AG09319 (cell line): ENCODE measurements at regions not wholly inside any gene's neighbourhood (a gene's known extent, or its start where the extent isn't known, plus 50 kb on each side); places are given as distances from the start of the nearest gene placed in this dataset.

Experiments
- DNase-seq: peaks from one replicate; pipeline ENCODE4 v3.0.0-alpha.2; 2010; ENCODE audit warnings: low read depth; ENCODE audit errors: extremely low read depth
- CTCF ChIP-seq: IDR thresholded peaks from 2 replicates; pipeline ENCODE4 v1.5.1; 2011; ENCODE audit warnings: low read depth, mild to moderate bottlenecking, inconsistent platforms, low read length, moderate library complexity

DNA sequence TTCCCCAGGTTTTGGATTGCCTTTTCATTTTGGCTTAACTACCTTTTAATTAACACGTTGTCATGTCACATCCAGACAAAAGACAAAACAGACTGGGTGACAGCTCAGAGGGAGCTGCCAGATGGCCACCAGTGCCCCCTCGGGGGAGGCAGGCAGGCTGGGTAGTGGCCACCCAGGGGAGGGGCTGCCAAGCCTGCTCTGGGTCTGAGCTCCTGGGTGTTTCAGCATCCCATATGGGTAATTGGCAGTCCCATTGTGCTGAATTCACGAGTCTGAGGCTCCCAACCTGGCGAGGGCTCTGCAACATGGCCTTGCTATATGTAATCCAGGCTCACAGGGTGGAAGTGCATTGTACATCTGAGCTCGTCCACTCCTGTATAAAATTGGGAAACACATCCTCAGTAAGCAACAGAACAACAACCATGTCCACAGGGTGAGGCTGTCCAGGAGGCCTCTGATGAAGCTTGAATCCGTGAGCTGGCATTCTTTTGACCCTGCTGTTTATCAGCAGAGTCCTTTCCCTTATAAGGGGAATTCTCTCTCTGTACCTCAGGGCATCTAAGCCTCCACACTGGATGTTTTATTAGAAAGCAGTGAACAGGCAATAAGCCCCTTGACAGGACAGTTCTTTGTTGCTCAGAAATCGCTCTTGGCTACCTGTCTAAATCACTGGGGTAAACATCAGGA lies 111.7 kb upstream of the SLC22A23 start:
- no peak for DNase-seq
- no peak for TF ChIP-seq CTCF

DNA sequence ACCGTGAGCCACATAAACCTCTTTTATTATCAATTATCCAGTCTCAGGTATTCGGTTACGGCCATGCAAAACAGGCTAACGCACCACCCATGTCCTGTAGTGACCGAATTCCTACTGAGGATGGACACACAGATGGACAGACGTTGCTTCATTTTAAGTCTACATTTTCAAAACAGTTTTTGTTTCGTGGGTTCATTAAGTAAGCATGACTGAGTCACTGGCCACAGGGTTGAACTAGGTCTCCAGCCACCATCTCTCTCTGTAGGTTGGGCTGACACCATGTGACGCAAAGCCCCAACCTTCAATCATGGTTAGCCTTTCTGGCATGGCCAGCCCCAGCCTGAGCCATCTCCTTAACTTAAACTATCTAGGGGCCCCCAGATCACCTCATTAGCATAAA lies 110.0 kb upstream of the SLC22A23 start:
- no peak for TF ChIP-seq CTCF
- DNase-seq: no peak

- DNase-seq: no peak
- no peak for TF ChIP-seq CTCF
These were observed 108.4 kb upstream of the SLC22A23 start for GRCh38 chr6:3565291-3565690.

- TF ChIP-seq CTCF: no peak
- no peak for DNase-seq
These were observed 104.9 kb upstream of the SLC22A23 start for GRCh38 chr6:3561725-3562124.

- TF ChIP-seq CTCF: no peak
- no peak for DNase-seq
These were observed 103.4 kb upstream of the SLC22A23 start for GRCh38 chr6:3560211-3560610.

- TF ChIP-seq CTCF: no peak
- no peak for DNase-seq
These were observed 102.7 kb upstream of the SLC22A23 start for GRCh38 chr6:3559561-3559960.

DNA sequence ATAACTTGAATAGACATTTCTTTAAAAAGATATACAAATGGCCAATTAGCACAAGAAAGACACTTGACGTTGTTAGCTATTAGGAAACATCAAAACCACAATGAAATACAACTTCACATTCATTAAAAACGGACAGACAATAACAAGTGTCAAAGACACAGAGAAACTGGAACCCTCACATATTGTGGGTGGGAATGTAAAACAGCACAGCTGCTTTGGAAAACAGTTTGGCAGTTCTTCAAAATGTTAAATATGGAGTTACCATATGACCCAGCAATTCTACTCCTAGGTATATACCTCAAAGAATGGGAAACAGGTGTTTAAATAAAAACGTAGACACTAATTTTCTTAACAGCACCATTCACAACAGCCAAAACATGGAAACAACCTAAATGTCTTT lies 100.5 kb upstream of the SLC22A23 start:
- DNase-seq: no peak
- TF ChIP-seq CTCF: no peak
